ENCODE measurements at regions not wholly inside any gene's neighbourhood (a gene's known extent, or its start where the extent isn't known, plus 50 kb on each side); places are given as distances from the start of the nearest gene placed in this dataset.

- TF ChIP-seq YY1 (IDR thresholded peaks at IDR 0.05; ENCODE audit: low read depth), result no peak
- no peak for TF ChIP-seq EP300 (IDR thresholded peaks at IDR 0.05; ENCODE audit: borderline replicate concordance)
- no peak for TF ChIP-seq RAD21 (IDR thresholded peaks at IDR 0.05; ENCODE audit: low read depth)
- TF ChIP-seq MAX (IDR thresholded peaks at IDR 0.05), result no peak
- TF ChIP-seq USF1 (IDR thresholded peaks at IDR 0.05), result no peak
- TF ChIP-seq TAF1 (IDR thresholded peaks at IDR 0.05; ENCODE audit: low read depth), result no peak
- TF ChIP-seq REST (IDR thresholded peaks at IDR 0.05; ENCODE audit: low read depth), result no peak
- no peak for TF ChIP-seq FOXM1 (IDR thresholded peaks at IDR 0.05; ENCODE audit: borderline replicate concordance, low read depth)
- no peak for TF ChIP-seq CREB1 (IDR thresholded peaks at IDR 0.05; ENCODE audit: low read depth)
- TF ChIP-seq CEBPB (IDR thresholded peaks at IDR 0.05), result no peak
- no peak for TF ChIP-seq ZBTB7A (IDR thresholded peaks at IDR 0.05; ENCODE audit: low read depth)
- no peak for TF ChIP-seq NFIC (IDR thresholded peaks at IDR 0.05)
Measured at GRCh38 chr5:176152191-176152929, 85.9 kb upstream of the SIMC1 start.
